ENCODE measurements at regions not wholly inside any gene's neighbourhood (a gene's known extent, or its start where the extent isn't known, plus 50 kb on each side); places are given as distances from the start of the nearest gene placed in this dataset.

- TF ChIP-seq FOXK2 (IDR thresholded peaks at IDR 0.05): no peak
- TF ChIP-seq BHLHE40 (IDR thresholded peaks at IDR 0.05; ENCODE audit: borderline replicate concordance): no peak
- TF ChIP-seq SUZ12 (IDR thresholded peaks at IDR 0.05): no peak
- no peak for TF ChIP-seq FOXA1 (IDR thresholded peaks at IDR 0.05)
- no peak for TF ChIP-seq LEF1 (IDR thresholded peaks at IDR 0.05; ENCODE audit: borderline replicate concordance)
- no peak for TF ChIP-seq ELF4 (IDR thresholded peaks at IDR 0.05)
Measured at GRCh38 chr5:110333384-110333783, 393.1 kb downstream of the TMEM232 start.

All from HEK293T (cell line).